Spleen (tissue), 11 donors: ENCODE measurements at regions not wholly inside any gene's neighbourhood (a gene's known extent, or its start where the extent isn't known, plus 50 kb on each side); places are given as distances from the start of the nearest gene placed in this dataset.

Experiments
- DNase-seq: peaks from one replicate; pipeline ENCODE4 v3.0.0-alpha.2; 2020
- H3K27ac ChIP-seq, 8 donors: fragments of 200-600 bp; sonication (generic) in 7 of 8; 1 replicate in 4 of 8; 2 replicates in 4 of 8; pipeline versions ENCODE4 v1.5.0 to v1.8.0; 2016 to 2021; ENCODE audit warnings: inconsistent platforms in 4 of 8, mild to moderate bottlenecking in 4 of 8, moderate library complexity in 1 of 8
- H3K27me3 ChIP-seq, 7 donors: fragments of 200-600 bp; sonication (generic) in 6 of 7; replicated peaks in 1 of 7; 1 replicate in 4 of 7; 2 replicates in 3 of 7; pipeline versions ENCODE4 v1.5.0 to v1.8.0; 2016 to 2021; ENCODE audit warnings: inconsistent platforms in 3 of 7, mild to moderate bottlenecking in 1 of 7
- H3K36me3 ChIP-seq, 6 donors: fragments of 200-600 bp; sonication (generic) in 5 of 6; 1 replicate in 4 of 6; 2 replicates in 2 of 6; pipeline versions ENCODE4 v1.5.0 to v1.8.0; 2016 to 2021; ENCODE audit warnings: inconsistent platforms in 2 of 6
- H3K4me1 ChIP-seq, 6 donors: fragments of 200-600 bp; sonication (generic) in 5 of 6; 1 replicate in 3 of 6; 2 replicates in 3 of 6; pipeline versions ENCODE4 v1.5.0 to v1.8.0; 2016 to 2021; ENCODE audit warnings: inconsistent platforms in 3 of 6
- H3K4me3 ChIP-seq, 8 donors: fragments of 200-600 bp; sonication (generic) in 7 of 8; 1 replicate in 4 of 8; 2 replicates in 4 of 8; pipeline versions ENCODE4 v1.5.0 to v1.8.0; 2016 to 2021; ENCODE audit warnings: inconsistent platforms in 4 of 8, mild to moderate bottlenecking in 4 of 8, moderate library complexity in 2 of 8
- H3K9me3 ChIP-seq, 8 donors: fragments of 200-600 bp; sonication (generic) in 7 of 8; 1 replicate in 4 of 8; 2 replicates in 4 of 8; pipeline versions ENCODE4 v1.5.0 to v1.8.0; 2016 to 2021; ENCODE audit warnings: inconsistent platforms in 4 of 8
- CTCF ChIP-seq, 11 experiments: fragments of 200-600 bp in 7 of 11; fragments of 450-650 bp in 4 of 11; sonication (generic) in 4 of 11; IDR thresholded peaks in 8 of 11; conservative IDR thresholded peaks in 3 of 11; 1 replicate in 7 of 11; 2 replicates in 4 of 11; pipeline versions ENCODE4 v1.4.0 to v1.8.0; 2016 to 2021; ENCODE audit warnings: antibody characterized with exemption in 11 of 11, inconsistent platforms in 4 of 11, mild to moderate bottlenecking in 1 of 11
- POLR2A ChIP-seq, 3 donors: fragments of 450-650 bp; IDR thresholded peaks; one replicate each; pipeline ENCODE4 v1.5.1; 2017; ENCODE audit warnings: antibody characterized with exemption in 3 of 3, mild to moderate bottlenecking in 1 of 3
- POLR2AphosphoS5 ChIP-seq, 3 donors: sonication (generic); formaldehyde crosslinking; IDR thresholded peaks; one replicate each; pipeline ENCODE4 v1.5.1; 2017; ENCODE audit warnings: antibody characterized with exemption in 3 of 3
- WGBS, 5 donors: extraction: QIAGEN DNeasy Blood & Tissue Kit in 3 of 5; methylation state at CpG; one replicate each; pipeline versions ENCODE4 v1.1.5 to v1.1.7; 2013 to 2018; 5-methylcytosine and 5-hydroxymethylcytosine counted together
- intact Hi-C: fragments of 100-400 bp; cut with DNase I; formaldehyde crosslinking; loops from one replicate; pipeline ENCODE4 v1.15.0; 2023; ENCODE audit warnings: low total_unique reads
- donor health status: healthy with polysubstance abuse.
- donor health status: DM: no; HTN: no; CAD: no; lungs with moderate emphysema.
- donor health status: DM: no; HTN: no; CAD: no.
- donor health status: Bipolar disorder and iron deficiency.
- donor health status: healthy.
- donor health status: DM: no; HTN: no; CAD: no.
- donor health status: DM: yes; HTN: yes; CAD: no.

GRCh38 chr5:101915554-101915953, 380.5 kb downstream of the SLCO4C1 start:
- no peak for DNase-seq
- WGBS, 5 donors: 86 to 91% (median 88%) methylated on average over 7 of the region's 7 CpGs
- Histone ChIP-seq H3K36me3 (no peaks in the 10 kb centered on the region), H3K4me1 (no peaks in the 10 kb centered on the region), H3K9me3 (no peaks in the 10 kb centered on the region), H3K27me3 (no peaks in the 10 kb centered on the region), H3K4me3 (no peak overlapping the region), H3K27ac (no peak overlapping the region)
- TF ChIP-seq CTCF (IDR thresholded peaks at IDR 0.05 in 8 of 11, conservative IDR thresholded peaks at IDR 0.05 in 3 of 11) (no peak), POLR2A (IDR thresholded peaks at IDR 0.05) (no peak), POLR2AphosphoS5 (IDR thresholded peaks at IDR 0.05) (no peak)
- intact Hi-C loops: no loop called here

DNA sequence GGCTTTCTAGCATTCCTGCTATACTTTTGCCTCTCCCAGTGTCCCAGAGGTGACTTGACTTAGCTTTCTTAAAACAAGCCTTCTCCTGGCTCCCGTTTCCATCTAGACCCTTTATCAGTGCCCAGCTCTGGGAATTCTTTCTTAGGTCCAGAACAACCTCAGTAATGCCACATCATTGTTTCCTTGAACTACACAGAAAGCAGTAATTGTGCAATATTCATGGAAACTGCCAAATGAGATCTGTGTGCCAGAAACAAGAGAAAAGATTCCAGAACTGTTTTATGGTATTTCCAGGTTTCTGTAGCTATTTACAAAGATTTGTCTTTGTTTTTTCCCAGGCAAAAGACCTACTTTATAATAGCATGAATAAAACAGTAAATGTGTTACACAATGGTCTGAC, 391.3 kb downstream of the SLCO4C1 start:
- 39 to 58% (median 46%) methylated on average over 1 of the region's 1 CpG for WGBS, 5 donors
- TF ChIP-seq POLR2A (IDR thresholded peaks at IDR 0.05) (no peak), CTCF (IDR thresholded peaks at IDR 0.05 in 8 of 11, conservative IDR thresholded peaks at IDR 0.05 in 3 of 11) (no peak), POLR2AphosphoS5 (IDR thresholded peaks at IDR 0.05) (no peak)
- no peaks in the 10 kb centered on the region for H3K36me3 ChIP-seq
- H3K4me1 ChIP-seq: no peaks in the 10 kb centered on the region
- intact Hi-C loops: no loop called here
- H3K9me3 ChIP-seq: no peaks in the 10 kb centered on the region
- DNase-seq: no peak
- no peaks in the 10 kb centered on the region for H3K27me3 ChIP-seq
- no peak overlapping the region for H3K4me3 ChIP-seq
- H3K27ac ChIP-seq: no peak overlapping the region

DNA sequence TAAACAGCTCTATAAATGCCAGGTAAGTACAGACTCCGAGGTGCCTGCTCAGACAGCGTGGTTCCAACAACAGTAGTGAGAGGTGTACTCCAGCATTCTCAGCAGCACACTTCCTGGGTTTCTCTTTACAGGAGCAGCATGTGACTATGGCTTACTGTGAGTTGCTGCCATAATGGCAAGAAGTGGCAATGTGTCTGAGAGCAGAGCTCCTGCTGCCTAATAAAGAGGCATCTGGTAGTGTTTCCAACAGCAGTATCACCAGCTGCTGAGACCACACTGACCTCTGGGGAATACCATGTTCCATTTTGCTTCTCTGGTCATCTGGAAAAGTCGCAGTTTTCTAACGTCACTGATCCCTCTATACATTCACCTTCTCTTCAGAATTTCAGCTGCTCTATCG, 398.2 kb downstream of the SLCO4C1 start:
- 69 to 77% (median 70%) methylated on average over 5 of the region's 5 CpGs for WGBS, 5 donors
- TF ChIP-seq CTCF (IDR thresholded peaks at IDR 0.05 in 8 of 11, conservative IDR thresholded peaks at IDR 0.05 in 3 of 11): no peak
- TF ChIP-seq POLR2AphosphoS5 (IDR thresholded peaks at IDR 0.05): no peak
- no peak for TF ChIP-seq POLR2A (IDR thresholded peaks at IDR 0.05)
- Histone ChIP-seq H3K4me1 (no peaks in the 10 kb centered on the region), H3K4me3 (no peak overlapping the region), H3K27me3 (no peaks in the 10 kb centered on the region), H3K27ac (no peak overlapping the region), H3K36me3 (no peaks in the 10 kb centered on the region), H3K9me3 (no peaks in the 10 kb centered on the region)
- no peak for DNase-seq
- intact Hi-C loops: no loop called here

GRCh38 chr5:101894985-101895384, 401.1 kb downstream of the SLCO4C1 start:
- WGBS, 5 donors: 85 to 94% (median 89%) methylated on average over 1 of the region's 1 CpG
- Histone ChIP-seq H3K9me3 (no peaks in the 10 kb centered on the region), H3K4me1 (no peaks in the 10 kb centered on the region), H3K4me3 (no peak overlapping the region), H3K36me3 (no peaks in the 10 kb centered on the region), H3K27ac (no peak overlapping the region), H3K27me3 (no peaks in the 10 kb centered on the region)
- intact Hi-C loops: no loop called here
- DNase-seq: no peak
- no peak for TF ChIP-seq POLR2AphosphoS5 (IDR thresholded peaks at IDR 0.05)
- TF ChIP-seq POLR2A (IDR thresholded peaks at IDR 0.05): no peak
- no peak for TF ChIP-seq CTCF (IDR thresholded peaks at IDR 0.05 in 8 of 11, conservative IDR thresholded peaks at IDR 0.05 in 3 of 11)
